Omental fat pad (tissue), 3 donors: ENCODE measurements at regions not wholly inside any gene's neighbourhood (a gene's known extent, or its start where the extent isn't known, plus 50 kb on each side); places are given as distances from the start of the nearest gene placed in this dataset.

Source experiments
- ATAC-seq: fragments of 150-250 bp; one replicate; pipeline ENCODE4 v1.9.1; 2016; ENCODE audit warnings: mild to moderate bottlenecking, moderate library complexity; ENCODE audit not compliant: low FRiP score
- DNase-seq: peaks from one replicate; pipeline ENCODE4 v3.0.0-alpha.2; 2019; ENCODE audit warnings: low spot score
- TF ChIP-seq, protein P1 (sequence below), 3 donors: fragments of 450-650 bp; IDR thresholded peaks; one replicate each; pipeline ENCODE4 v1.5.1; 2016 to 2017; ENCODE audit warnings: antibody characterized with exemption in 3 of 3, mild to moderate bottlenecking in 3 of 3, moderate library complexity in 2 of 3

DNA sequence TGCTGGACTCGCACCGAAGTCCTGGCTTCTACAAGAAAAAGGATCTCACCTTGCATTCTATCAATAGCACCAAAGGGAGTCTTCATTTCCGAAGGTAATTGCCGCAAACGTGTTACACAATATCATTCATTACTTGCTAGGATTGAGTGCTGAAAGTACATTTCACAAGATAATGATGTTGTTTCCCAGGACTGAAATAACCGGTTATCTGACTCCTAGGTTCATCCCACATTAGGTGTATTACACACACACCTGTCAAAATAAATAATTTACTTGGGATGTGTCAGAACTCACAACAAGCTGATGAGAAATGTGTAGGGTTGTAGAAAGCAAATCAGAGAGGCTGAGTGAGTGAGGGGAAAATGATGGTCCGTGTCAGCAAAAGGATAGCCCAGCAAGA, 219.4 kb upstream of the RHOBTB1 start:
- DNase-seq (no peak), ATAC-seq (peak; percentile 77)
- TF ChIP-seq, protein P1, sequence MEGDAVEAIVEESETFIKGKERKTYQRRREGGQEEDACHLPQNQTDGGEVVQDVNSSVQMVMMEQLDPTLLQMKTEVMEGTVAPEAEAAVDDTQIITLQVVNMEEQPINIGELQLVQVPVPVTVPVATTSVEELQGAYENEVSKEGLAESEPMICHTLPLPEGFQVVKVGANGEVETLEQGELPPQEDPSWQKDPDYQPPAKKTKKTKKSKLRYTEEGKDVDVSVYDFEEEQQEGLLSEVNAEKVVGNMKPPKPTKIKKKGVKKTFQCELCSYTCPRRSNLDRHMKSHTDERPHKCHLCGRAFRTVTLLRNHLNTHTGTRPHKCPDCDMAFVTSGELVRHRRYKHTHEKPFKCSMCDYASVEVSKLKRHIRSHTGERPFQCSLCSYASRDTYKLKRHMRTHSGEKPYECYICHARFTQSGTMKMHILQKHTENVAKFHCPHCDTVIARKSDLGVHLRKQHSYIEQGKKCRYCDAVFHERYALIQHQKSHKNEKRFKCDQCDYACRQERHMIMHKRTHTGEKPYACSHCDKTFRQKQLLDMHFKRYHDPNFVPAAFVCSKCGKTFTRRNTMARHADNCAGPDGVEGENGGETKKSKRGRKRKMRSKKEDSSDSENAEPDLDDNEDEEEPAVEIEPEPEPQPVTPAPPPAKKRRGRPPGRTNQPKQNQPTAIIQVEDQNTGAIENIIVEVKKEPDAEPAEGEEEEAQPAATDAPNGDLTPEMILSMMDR (IDR thresholded peaks at IDR 0.05), result no peak

DNA sequence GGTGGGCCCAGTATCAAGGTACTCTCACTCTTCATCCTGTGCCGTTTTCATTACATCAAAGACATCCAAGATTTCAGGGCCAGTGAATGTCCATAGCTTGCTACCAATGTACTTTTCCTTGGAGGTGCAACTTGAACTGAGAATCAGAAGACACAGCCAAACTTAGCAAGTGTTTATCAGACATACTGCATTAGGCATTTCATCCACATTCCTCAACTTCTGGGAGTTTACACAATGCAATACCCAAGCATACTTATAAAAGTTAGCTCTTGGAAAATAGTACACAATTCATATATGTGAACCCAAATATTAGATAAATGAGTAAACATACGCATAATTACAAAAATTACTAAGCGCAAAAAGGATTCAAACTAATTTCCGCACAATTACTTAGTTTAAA, 216.3 kb upstream of the RHOBTB1 start:
- DNase-seq (no peak), ATAC-seq (no peak)
- TF ChIP-seq, protein P1 (IDR thresholded peaks at IDR 0.05), result no peak

DNA sequence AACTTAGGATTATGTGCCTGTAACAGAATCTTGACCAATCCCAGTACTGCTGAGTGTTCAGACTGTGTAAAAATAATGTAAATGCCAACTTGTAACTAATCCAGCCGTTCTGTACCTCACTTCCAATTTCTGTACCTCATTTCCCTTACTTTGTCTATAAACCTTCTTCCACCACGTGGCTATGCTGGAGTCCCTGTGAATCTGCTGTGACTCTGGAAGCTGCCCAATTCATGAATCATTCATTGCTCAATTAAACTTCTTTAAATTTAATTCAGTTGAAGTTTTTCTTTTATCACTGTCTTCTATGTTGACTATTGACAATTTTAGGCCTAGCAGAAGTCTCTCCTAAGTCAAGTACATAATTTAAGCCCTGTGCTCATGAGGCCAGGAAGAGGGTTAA, 215.3 kb upstream of the RHOBTB1 start:
- ATAC-seq (no peak), DNase-seq (no peak)
- TF ChIP-seq, protein P1 (IDR thresholded peaks at IDR 0.05), result no peak

DNA sequence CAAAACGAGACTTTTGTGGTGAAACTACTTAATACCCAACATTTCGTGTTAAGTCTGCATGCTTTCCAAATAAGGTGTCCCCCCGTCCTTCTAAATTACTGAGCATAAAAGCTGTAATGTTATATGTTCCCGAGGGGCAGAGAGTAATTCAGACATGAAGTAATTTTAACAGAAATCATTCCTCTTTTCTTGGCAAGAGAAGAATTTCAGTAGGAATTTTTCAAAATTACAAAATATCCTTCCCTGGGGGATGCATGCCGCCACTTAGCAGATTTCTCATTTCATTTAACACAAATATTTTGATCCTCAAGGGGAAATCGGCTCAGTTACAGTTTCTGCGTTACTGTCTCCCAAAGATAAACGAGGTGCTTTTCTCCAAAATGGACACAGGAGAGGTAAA, 213.2 kb upstream of the RHOBTB1 start:
- TF ChIP-seq, protein P1 (IDR thresholded peaks at IDR 0.05), result no peak
- DNase-seq (no peak), ATAC-seq (no peak)

DNA sequence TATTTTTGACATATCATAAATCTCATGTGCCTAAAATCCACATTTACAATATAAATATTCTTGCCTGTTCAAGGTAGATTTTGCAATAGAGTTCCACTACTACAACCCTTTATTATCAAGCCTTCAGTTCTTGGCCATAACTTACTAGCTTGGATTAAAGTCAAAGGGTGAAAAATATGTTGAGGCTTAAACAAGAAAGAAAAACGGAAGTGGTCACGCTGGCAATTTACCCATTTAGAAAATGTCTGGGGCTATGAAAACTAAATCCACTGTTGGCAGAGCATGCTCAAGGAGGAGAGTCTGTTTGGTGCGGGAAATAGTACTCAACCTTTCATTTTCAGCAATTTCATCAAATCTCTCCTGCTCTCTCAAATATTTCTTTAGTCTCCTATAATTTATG, 209.8 kb upstream of the RHOBTB1 start:
- TF ChIP-seq, protein P1 (IDR thresholded peaks at IDR 0.05), result no peak
- ATAC-seq (peak; percentile 44), DNase-seq (no peak)

DNA sequence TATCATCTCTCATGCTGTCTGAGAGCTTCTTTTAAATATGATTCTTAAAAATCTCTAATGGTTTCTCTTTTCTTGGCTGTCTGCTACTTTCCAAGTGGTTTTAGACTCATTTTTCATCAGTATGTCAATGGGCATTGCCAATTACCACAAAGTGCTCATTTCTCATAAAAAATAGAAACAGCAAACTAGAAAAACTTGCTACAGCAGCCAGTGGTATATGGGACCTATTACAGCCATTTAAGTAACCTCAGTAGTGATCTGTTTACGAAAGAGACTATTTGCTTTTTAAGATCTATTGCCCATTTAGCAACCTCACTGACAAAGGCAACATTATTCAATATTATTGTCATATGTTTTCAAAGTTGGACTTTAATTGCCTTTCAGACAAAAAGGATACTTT, 207.1 kb upstream of the RHOBTB1 start:
- TF ChIP-seq, protein P1 (IDR thresholded peaks at IDR 0.05), result no peak
- no peak for ATAC-seq
- no peak for DNase-seq

DNA sequence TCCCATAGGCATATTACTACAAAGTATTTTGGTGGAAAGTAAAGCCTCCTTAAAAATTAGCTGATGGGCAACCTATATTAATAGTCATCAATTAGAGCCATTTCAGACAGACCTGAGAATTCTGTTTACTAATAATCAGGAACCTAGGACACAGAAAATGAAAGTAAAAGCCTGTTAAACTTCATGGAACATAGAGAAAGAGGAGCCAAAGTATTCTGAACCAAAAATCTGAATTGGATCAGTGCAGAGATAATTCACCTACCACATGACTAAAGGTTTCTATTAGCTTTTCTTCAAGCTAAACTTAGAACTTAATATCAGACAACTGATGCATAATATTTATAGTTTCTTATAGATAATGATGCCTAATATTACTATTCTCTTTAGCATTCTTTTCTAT, 204.5 kb upstream of the RHOBTB1 start:
- no peak for DNase-seq
- TF ChIP-seq, protein P1 (IDR thresholded peaks at IDR 0.05), result no peak
- no peak for ATAC-seq
